DMS53 treated with DMSO at 0.1 percent for 48 hours (cell line): ENCODE measurements at regions not wholly inside any gene's neighbourhood (a gene's known extent, or its start where the extent isn't known, plus 50 kb on each side); places are given as distances from the start of the nearest gene placed in this dataset.

Experiments
- DNase-seq: peaks from one replicate; lab custom pipeline; 2025; ENCODE audit not compliant: unreplicated experiment; lab: John Stamatoyannopoulos, UW

DNA sequence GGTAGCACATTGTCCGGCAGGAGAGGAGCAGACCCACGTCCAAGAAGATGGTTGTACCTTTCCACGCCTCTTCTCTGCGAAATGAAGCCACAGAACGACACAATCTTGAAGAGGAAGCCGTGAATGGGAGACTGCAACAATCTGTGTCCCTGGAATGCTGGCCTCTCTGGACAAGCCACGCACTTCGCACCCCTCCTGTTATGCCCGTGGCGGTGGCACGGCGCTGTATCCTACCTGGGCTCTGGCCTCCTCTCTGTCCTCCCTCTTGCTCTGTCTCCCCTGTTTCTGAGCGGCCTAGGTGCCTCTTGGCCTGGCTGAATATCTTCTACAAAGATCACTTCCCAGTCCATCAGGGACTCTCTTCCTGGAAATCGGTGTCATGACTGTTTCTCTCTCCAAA, 717.8 kb downstream of the KCNJ18 start:
- DNase-seq: no peak

GRCh38 chr17:22411185-22411784, 719.0 kb downstream of the KCNJ18 start:
- no peak for DNase-seq

GRCh38 chr17:22435231-22435974, 743.1 kb downstream of the KCNJ18 start:
- no peak for DNase-seq

- DNase-seq: no peak
Measured at GRCh38 chr17:22441776-22442175, 749.5 kb downstream of the KCNJ18 start.

DNA sequence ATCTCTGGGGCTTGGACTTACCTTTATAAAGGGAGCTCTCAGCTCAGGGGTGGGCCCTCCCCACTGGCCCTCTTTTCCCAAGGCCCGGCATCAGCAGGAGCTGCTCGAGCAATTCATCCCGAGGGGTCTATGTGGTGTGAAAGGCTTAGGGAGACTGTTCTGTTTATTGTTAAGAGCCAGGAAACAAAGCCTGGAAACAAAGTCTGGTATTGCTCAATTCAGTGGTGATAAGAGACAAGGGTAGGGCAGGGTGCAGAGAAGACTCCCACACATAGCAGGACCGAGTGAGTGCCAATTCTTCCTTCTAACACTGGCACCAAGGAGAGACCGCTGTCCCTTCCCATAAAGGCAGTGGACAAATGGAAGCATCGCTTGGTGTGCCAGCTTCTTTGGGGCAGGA, 750.7 kb downstream of the KCNJ18 start:
- no peak for DNase-seq

DNA sequence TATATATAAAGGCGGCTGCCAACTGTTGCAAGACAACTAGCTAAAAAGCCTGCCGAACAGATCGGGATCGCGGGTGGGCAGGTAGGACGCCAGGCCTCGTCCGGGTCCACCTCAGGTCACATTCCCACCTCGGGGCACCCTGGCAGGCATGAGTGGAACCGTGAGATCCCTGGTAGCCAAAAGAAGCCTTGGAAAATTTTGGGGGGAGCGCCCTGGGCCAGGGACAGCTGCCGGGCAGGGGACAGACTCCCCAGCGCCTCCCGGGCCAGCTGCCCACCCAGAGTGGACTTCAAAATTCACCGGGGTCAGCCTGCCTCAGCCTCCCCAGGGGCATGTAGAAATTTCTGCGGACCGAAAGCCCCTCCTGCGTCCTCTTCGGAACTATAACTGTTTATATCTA, 760.9 kb downstream of the KCNJ18 start:
- no peak for DNase-seq

- DNase-seq: no peak
Measured at GRCh38 chr17:22454070-22454999, 762.0 kb downstream of the KCNJ18 start.

DNA sequence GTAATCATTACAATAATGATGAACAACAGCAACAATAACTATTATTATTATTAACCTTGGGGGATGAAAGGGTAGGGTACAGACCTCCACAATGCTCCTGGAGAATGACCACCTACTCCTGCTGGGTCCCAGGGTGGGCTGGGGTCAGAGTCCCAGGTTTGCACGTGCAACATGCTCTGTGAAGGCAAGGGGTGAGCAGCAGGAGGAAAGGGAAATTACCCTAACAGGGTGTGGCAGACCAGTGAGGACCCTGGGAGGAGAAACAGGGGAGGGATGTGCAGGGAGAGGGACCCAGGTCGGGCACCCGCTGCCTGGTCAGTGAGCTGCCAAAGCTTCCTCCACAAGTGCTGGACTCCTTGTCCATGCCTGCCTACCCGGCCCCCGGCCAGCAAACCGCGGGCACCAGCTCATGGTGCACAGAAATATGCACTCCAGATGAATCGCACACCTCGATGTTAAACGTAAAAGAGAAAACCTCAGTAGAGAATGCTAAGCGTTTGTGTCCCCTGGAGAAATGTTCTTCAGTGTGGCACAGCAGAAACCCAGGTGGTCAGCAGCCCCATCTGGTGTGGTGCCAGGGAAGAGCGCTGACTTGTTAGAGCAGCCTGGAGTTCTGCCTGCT, 767.1 kb downstream of the KCNJ18 start:
- DNase-seq: no peak

DNA sequence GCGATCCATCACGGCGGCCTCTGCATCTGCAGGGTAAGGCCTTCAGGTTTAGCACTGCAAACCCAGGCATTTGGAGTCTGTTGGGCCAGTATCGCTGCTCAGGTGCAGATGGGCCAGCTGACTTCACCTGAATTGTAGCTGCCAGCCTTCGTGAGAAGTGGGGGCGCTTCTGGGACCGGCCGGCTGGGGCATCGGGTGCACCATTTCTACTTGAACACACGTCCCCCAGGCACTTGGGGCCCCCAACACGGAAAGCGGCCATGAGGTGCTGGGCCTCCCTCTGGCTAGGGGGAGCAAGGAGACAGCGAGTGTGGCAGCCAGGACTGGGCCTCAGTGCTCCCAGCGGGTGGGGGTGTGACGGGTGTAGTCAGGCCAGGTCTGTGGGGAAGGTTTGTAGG, 767.6 kb downstream of the KCNJ18 start:
- no peak for DNase-seq

DNA sequence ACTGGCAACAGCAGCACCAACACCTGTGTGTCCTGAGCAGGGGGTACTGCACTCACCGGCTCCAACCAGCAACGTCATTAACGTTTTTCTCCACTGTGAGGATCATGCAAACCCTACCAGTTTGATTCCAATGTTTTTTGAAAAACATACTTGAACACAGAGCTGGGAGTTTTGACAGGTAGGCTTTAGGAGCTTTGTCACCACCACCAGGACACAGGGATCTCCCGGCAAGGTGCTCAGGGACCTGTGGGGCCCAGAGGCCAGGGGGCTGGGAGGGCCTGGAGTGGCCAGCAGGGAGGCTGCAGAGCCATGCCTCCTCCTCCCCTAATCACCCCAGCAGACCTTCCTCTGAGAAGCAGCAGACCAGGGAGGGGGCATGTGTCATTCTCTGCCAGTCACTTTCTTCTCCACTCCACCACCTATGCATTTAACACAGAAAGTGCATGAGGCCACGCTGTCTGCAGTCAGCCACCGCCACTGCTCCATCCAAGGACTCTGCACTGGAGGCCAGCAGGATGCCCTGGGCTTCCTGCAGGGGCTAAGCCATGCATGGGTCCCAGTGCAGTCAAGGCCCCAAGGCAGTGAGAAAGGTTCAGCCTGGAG, 768.2 kb downstream of the KCNJ18 start:
- no peak for DNase-seq

DNA sequence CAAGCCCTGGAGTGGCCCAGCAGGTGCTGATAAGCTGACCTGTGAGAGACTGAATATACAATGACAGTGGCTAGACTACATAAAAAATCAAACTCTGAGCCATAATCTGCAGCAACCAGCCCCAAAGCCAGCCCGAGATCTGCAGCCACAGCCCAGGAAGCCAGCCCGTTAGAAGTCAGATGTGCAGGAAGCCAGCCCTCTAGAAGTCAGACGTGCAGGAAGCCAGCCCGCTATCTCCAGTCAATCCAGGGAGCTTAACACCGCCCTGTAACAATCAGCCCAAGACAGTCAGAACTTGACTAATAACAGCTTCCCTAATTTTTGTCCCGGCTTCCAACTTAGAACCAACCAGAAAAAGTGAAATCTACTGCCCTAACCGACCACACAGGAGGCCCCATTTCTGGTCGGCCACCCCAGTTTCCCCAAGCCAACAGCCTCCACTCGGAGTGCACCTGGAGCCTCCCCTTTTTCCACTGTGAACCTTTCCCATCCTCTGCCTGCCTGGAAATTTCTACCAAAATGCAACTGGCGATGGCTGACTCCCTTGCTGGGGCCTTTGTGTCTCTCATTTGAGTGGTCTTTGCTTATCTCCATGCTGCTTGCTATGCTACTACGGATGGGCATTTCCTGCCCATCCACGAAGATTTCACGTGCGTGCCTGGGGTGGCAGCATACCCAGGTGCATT, 769.3 kb downstream of the KCNJ18 start:
- DNase-seq: no peak

GRCh38 chr17:22462461-22462860, 770.1 kb downstream of the KCNJ18 start:
- no peak for DNase-seq

GRCh38 chr17:22463110-22463850, 771.0 kb downstream of the KCNJ18 start:
- no peak for DNase-seq

DNA sequence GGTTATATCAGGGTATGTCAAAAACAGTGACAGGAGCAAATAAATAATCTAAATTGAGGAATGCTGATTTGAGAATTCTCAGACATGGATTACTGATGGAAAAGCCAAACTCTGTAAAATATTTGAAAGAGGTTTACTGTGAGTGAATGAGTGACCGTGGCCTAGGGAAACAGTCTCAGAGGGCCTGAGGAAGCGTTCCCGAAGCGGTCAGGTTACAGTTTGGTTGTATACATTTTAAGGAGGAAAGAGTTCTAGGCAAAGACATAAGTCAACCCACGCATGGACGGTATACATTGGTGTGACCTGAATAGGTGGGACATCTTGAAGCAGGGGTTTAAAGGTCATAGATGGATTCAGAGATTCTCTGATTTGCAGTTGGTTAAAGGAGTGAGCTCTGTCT, 771.7 kb downstream of the KCNJ18 start:
- DNase-seq: no peak

DNA sequence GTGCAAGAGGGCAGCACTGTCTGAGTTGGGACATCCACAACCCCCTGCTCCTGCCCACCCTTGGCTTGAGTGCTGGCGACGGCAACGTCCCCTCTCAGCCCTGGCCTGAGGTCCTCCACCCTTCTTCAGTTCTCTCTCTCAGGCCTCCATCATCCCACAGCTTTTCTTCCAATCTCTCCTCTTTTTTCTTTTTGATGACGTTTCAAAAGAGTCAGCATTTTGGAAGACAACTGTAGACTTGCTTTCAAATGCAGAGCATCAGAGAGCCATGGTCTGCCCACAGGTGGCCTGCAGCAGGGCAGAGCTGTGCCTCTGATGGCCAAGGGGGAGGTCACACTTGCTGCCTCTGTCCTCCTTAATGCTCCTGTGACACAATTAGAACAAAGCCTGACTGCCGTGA, 775.4 kb downstream of the KCNJ18 start:
- DNase-seq: no peak

DNA sequence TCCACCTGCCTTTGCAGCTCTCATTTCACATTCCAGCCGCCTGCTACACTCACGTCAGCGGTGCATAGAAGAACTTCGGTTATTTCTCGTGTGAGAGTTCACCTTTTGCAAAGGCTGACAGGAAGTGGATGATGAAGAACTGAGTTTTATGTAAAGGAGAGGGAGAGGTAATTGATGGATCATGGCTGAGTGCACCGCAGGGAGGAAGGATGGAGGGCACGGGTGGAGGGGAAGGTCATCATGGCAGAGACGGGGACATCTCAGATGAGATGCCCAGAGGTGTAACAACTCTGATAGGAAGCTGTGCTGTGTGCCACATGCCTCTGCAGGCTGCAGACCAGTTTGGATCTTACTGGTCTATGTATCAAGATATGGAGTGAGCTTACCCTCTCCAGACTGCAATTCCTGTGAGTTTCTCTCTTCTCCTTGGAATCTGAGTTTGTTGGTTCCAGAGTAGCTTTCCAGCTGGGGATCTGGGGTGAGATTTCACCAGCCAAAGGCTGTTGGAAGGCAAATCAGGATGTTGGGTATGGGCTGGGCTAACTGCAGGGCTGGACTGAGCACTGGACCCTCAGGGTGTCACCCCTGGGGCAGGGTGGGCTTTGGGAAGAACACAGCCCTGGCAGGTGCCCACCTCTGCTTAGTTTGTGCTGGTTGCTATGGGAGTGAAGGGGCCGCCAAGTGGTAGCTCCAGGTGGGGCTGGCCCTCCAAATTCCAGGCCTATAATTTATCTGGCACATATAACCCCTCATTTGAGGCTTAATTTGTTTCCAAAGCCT, 777.0 kb downstream of the KCNJ18 start:
- DNase-seq: no peak

GRCh38 chr17:22469941-22470340, 777.6 kb downstream of the KCNJ18 start:
- DNase-seq: no peak

- no peak for DNase-seq
Measured at GRCh38 chr17:22470411-22471175, 778.3 kb downstream of the KCNJ18 start.
